ENCODE measurements at regions not wholly inside any gene's neighbourhood (a gene's known extent, or its start where the extent isn't known, plus 50 kb on each side); places are given as distances from the start of the nearest gene placed in this dataset.
A peak's percentile ranks its signal among the peaks of the same experiment; 100 is the strongest.

DNA sequence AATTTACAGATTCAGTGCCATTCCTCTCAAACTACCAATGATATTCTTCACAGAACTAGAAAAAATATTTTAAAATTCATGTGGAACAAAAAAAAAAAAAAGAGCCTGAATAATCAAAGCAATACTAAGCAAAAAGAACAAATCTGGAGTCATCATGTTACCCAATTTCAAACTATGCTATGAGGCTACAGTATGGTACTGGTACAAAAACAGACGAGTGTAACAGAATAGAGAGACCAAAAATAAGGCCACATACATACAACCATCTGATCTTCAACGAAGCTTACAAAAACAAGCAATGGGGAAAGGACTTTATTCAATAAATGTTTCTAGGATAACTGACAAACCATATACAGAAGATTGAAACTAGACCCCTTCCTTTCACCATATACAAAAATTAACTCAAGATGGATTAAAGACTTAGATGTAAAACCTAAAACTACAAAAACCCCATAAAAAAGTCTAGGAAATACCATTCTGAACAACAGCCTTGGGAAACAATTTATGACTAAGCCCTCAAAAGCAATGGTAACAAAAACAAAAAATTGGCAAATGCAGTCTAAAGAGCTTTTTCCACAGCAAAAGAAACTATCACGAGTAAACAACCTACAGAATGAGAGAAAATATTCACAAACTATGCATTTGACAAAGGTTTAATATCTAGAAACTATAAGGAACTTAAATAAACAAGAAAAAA lies 207.7 kb downstream of the PTN start:
- peak; percentile 26 for DNase-seq (ENCODE audit: low read depth)
- POLR2A ChIA-PET: interaction anchor here (0.6 kb wide), 1 partner anchor 50 kb away, joined by 4 read pairs; no protein-coding TSS in a partner anchor
- Histone ChIP-seq H3K4me3 (ENCODE audit: low read depth, low read length) (no peak overlapping the region), H3K36me3 (ENCODE audit: control insufficient read depth, insufficient read depth, low read length) (no peaks in the 10 kb centered on the region), H3K27me3 (ENCODE audit: control insufficient read depth, insufficient read depth, low read length) (no peaks in the 10 kb centered on the region)
- CTCF ChIA-PET: interaction anchor here (0.6 kb wide), 1 partner anchor 12 kb away, joined by 3 read pairs; no protein-coding TSS in a partner anchor
- TF ChIP-seq, protein P1, sequence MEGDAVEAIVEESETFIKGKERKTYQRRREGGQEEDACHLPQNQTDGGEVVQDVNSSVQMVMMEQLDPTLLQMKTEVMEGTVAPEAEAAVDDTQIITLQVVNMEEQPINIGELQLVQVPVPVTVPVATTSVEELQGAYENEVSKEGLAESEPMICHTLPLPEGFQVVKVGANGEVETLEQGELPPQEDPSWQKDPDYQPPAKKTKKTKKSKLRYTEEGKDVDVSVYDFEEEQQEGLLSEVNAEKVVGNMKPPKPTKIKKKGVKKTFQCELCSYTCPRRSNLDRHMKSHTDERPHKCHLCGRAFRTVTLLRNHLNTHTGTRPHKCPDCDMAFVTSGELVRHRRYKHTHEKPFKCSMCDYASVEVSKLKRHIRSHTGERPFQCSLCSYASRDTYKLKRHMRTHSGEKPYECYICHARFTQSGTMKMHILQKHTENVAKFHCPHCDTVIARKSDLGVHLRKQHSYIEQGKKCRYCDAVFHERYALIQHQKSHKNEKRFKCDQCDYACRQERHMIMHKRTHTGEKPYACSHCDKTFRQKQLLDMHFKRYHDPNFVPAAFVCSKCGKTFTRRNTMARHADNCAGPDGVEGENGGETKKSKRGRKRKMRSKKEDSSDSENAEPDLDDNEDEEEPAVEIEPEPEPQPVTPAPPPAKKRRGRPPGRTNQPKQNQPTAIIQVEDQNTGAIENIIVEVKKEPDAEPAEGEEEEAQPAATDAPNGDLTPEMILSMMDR (IDR thresholded peaks at IDR 0.05; ENCODE audit: insufficient read depth, low read depth, low read length): no peak

DNA sequence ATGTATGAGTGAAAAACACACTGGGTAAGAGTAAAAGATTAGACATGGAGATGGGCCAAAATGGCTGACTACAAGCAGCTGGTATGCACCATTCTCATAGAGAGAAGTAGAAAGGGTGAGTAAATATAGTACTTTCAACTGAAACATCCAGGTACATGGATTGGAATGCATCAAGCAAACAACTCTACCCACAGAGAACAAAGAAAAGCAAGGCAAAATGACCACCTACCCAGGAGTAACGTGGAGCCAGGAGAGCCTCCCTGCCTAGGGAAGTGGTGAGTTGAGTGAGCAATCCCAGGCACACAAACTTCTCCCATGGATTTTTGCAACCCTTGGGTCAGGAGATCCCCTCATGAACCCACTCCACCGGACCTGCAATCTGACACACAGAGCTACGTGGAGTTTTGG lies 212.8 kb downstream of the PTN start:
- CTCF ChIA-PET: interaction anchor here (0.6 kb wide), 2 partner anchors 228 to 443 kb away, joined by 3 read pairs; no protein-coding TSS in a partner anchor
- H3K4me3 ChIP-seq (ENCODE audit: low read depth, low read length): no peak overlapping the region
- POLR2A ChIA-PET: no interaction called here
- no peak for DNase-seq (ENCODE audit: low read depth)
- H3K36me3 ChIP-seq (ENCODE audit: control insufficient read depth, insufficient read depth, low read length): no peaks in the 10 kb centered on the region
- no peaks in the 10 kb centered on the region for H3K27me3 ChIP-seq (ENCODE audit: control insufficient read depth, insufficient read depth, low read length)
- TF ChIP-seq, protein P1 (IDR thresholded peaks at IDR 0.05; ENCODE audit: insufficient read depth, low read depth, low read length): no peak

DNA sequence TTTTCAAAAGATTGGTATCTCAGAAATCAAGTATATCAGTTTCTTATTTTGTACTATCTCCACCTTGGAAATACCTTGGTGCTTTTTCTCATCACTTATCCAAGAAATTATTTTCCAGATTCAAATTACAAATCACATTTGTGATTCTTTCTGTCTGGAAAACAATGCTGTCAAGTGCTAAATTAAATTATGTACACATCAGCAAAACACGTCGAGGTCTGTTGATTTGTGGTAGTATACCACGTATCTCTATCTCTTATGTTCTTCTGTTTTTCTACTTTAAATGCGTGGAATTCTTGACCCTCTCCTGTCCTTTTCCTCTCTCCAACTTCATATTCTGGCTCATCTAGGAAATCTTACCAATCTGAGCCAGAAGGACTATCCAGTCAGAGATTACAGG lies 214.5 kb downstream of the PTN start:
- TF ChIP-seq, protein P1 (IDR thresholded peaks at IDR 0.05; ENCODE audit: insufficient read depth, low read depth, low read length): no peak
- Histone ChIP-seq H3K27me3 (ENCODE audit: control insufficient read depth, insufficient read depth, low read length) (no peaks in the 10 kb centered on the region), H3K36me3 (ENCODE audit: control insufficient read depth, insufficient read depth, low read length) (no peaks in the 10 kb centered on the region), H3K4me3 (ENCODE audit: low read depth, low read length) (no peak overlapping the region)
- ChIA-PET CTCF (no interaction called here), POLR2A (no interaction called here)
- DNase-seq (ENCODE audit: low read depth): no peak

DNA sequence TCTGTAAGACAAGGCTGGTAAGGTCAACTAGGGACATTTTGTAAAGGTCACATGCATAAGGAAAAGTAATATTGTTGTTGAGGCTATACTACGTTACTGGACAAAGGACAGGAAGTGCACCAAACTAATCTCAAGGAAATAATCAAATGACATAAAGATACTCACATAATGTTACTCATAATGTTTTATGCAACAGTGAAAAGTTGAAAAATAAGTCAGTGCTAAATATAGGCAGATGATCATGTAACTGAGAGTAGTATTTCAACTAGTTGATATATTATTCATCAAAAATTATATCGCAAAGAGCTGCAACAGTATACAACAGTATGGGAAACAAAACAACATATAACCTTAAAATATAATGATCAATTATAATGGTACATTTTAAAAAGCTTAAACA lies 215.7 kb downstream of the PTN start:
- POLR2A ChIA-PET: no interaction called here
- TF ChIP-seq, protein P1 (IDR thresholded peaks at IDR 0.05; ENCODE audit: insufficient read depth, low read depth, low read length): no peak
- Histone ChIP-seq H3K27me3 (ENCODE audit: control insufficient read depth, insufficient read depth, low read length) (no peaks in the 10 kb centered on the region), H3K4me3 (ENCODE audit: low read depth, low read length) (no peak overlapping the region), H3K36me3 (ENCODE audit: control insufficient read depth, insufficient read depth, low read length) (no peaks in the 10 kb centered on the region)
- CTCF ChIA-PET: no interaction called here
- DNase-seq (ENCODE audit: low read depth): no peak

DNA sequence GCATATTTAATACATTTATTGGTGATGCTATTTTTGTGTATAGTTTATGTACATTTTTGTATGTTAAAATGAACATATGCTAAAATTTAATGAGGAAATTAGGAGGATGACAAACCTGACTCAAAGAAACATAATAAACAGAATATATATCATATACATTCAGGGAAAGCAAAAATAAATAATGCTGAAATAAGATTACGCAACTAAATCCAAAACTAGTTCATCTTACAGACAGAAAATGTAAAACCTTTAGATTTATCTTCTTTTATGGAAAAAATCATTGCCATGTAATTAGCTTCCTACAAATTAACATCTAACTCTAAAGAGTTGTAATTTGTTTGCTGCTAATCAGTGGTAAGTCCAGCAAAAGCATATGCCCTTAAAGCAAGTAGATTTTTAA lies 216.5 kb downstream of the PTN start:
- Histone ChIP-seq H3K36me3 (ENCODE audit: control insufficient read depth, insufficient read depth, low read length) (no peaks in the 10 kb centered on the region), H3K4me3 (ENCODE audit: low read depth, low read length) (no peak overlapping the region), H3K27me3 (ENCODE audit: control insufficient read depth, insufficient read depth, low read length) (no peaks in the 10 kb centered on the region)
- TF ChIP-seq, protein P1 (IDR thresholded peaks at IDR 0.05; ENCODE audit: insufficient read depth, low read depth, low read length): no peak
- ChIA-PET CTCF (no interaction called here), POLR2A (no interaction called here)
- DNase-seq (ENCODE audit: low read depth): no peak

Data from BJ (cell line).